ENCODE measurements at regions not wholly inside any gene's neighbourhood (a gene's known extent, or its start where the extent isn't known, plus 50 kb on each side); places are given as distances from the start of the nearest gene placed in this dataset.

DNA sequence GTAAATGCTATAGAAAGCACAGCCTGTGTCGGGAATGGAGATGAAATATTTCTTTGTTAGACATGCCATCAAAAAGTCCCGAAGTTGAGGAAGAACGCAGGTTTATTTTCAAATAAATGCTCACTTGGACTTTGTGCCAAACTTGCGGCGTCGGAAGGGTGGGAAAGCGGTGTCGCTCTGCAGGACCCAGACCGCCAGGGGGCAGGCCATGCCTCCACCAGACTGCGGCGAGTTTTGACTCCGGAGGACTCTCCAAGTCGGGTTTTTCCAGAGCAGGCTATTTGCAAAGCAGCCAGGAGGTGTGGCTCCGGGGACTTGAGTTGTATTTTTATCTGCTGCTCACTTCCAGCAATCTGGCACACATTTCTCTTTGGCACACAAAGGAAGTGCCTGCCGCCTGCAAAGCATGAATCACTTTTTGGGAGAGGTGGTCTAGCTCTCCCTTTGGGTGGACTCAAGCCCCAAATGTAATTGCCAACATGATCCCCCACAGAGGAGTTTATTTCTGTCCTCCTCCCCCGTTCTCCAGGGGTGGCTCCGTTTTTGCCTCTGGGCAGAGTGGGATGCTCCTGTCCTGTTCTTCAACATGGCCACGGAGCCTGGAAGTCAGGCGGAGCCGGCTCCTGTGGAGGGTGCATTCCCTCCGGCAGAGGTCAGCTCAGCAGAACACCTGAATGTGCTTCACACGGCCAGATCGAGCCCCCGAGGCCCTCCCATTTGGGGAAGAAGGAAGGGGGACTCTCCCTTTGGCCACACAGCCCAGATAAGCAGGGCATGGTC lies 82.3 kb upstream of the GPR26 start:
- no peak for ATAC-seq (replicated peaks)
- H3K4me1 Mint-ChIP-seq: no peaks in the 10 kb centered on the region
- peaks cover 32% of the 10 kb centered on the region for H3K27me3 Mint-ChIP-seq
- H3K9me3 Mint-ChIP-seq: no peaks in the 10 kb centered on the region
- no peaks in the 10 kb centered on the region for H3K36me3 Mint-ChIP-seq (ENCODE audit: low read depth)
- no peak overlapping the region for H3K4me3 Mint-ChIP-seq
- H3K27ac Mint-ChIP-seq: no peak overlapping the region

DNA sequence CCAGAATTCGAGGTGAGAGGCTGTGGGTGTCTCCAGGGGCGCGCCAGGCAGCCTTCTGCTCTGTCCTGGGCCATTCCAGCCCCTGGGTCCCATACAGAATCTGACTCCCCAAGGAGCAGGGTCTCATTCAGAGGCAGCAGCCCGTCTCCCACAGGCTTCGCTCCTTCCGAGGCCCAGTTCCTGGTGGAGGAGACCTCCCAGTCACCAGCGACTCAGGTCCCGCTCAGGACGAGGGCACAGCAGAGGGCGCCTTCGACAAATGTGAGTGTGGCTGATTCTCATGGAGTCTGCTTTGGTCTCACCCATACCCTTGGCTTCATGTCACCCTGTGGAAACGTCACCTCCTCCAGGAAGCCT lies 81.8 kb upstream of the GPR26 start:
- Mint-ChIP-seq H3K27ac (no peak overlapping the region), H3K4me3 (no peak overlapping the region), H3K4me1 (no peaks in the 10 kb centered on the region), H3K9me3 (no peaks in the 10 kb centered on the region), H3K27me3 (peaks cover 32% of the 10 kb centered on the region), H3K36me3 (ENCODE audit: low read depth) (no peaks in the 10 kb centered on the region)
- ATAC-seq (replicated peaks): no peak

DNA sequence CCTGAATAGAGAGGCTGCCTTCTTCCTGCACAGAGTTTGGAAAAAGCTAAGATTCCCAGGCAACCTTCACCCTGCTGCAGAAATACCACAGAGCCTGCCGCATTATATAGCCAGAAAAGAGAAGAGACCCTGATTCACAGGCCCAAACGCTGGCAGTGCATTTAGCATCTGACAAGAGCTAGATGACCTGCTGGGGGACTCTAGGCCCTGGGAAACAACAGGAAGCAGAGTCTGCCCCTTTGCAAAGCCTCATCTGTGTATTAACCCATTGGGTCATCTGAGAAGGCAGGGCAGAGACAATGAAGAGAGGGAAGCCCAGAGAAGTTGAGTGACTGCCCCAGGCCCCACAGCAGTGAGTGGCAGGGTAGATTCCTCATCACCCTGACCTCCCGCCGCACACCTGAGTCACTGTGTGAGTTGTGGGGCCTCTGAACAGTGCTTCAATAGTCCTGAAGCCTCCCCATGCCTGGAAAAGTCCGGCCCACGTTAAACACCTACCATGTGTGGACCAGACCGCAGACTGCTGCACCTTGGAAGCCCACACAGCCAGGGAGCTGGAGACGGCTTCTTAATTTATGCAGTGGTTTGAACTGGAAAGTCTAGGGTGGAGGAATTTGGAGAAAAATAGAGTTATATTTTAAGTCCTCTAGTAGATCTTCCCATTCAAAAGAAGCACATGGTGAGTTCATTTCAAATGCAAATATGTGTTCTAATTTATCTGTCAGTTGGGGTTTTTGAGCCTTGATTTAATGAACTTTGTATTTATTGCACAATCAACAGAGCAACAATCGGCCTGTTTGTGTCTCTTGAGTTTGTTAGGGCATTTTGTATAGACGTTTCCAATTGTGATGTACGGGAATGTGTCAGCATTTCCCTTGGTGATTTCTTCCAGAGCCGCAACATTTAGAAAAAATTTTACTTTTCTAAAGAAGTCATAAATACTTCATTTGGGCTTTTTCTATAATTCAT lies 80.4 kb upstream of the GPR26 start:
- Mint-ChIP-seq H3K27ac (no peak overlapping the region), H3K36me3 (ENCODE audit: low read depth) (no peaks in the 10 kb centered on the region), H3K4me3 (no peak overlapping the region), H3K4me1 (no peaks in the 10 kb centered on the region), H3K27me3 (peaks cover 32% of the 10 kb centered on the region), H3K9me3 (no peaks in the 10 kb centered on the region)
- ATAC-seq (replicated peaks): no peak

DNA sequence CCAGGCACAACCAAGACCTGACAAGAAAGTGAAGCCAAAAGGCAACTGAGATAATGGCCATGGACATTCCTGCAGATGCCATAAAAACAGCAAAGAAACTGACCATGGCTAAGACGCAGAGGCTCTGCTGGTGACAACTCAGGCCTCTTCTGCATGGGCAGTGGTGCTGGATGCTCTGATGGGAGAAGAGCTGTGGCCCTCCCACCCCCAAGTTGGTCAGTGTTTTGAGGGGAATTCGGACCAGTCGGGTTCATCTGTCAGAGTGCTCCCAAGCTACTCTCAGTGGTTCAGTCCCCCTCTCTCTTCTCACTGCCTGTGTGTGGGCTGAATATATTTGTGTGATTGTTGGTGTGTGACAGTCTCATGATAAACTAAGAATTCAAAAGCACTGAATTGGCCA lies 79.0 kb upstream of the GPR26 start:
- no peaks in the 10 kb centered on the region for H3K4me1 Mint-ChIP-seq
- no peak overlapping the region for H3K4me3 Mint-ChIP-seq
- ATAC-seq (replicated peaks): no peak
- H3K9me3 Mint-ChIP-seq: no peaks in the 10 kb centered on the region
- H3K36me3 Mint-ChIP-seq (ENCODE audit: low read depth): no peaks in the 10 kb centered on the region
- no peak overlapping the region for H3K27ac Mint-ChIP-seq
- peaks cover 32% of the 10 kb centered on the region for H3K27me3 Mint-ChIP-seq

DNA sequence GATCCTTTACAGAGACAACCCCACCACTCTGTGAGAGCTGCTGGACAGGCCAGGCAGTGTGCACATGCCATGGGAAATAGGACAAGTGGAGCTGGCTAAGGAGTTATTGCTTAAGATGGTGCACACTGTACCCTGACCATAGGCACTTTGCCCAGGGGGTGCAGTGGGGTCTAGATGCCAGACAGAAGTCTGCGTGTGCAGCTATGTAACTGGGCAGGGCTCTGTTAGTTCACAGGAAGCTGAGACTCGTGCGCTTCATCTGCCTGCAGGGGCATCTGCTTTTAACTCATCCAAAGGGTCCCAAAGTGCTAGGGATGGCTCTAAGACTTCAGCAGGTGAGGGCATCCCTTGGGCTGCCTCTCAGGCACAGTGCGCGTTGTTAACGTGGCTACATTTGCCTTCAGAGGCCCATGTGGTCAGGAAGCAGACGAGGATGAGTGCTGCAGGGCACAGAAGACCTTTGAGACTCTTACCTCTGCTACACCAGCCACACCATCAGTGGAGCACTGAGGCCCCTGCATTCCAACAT lies 77.7 kb upstream of the GPR26 start:
- H3K4me1 Mint-ChIP-seq: no peaks in the 10 kb centered on the region
- H3K36me3 Mint-ChIP-seq (ENCODE audit: low read depth): no peaks in the 10 kb centered on the region
- ATAC-seq (replicated peaks): no peak
- no peak overlapping the region for H3K4me3 Mint-ChIP-seq
- no peak overlapping the region for H3K27ac Mint-ChIP-seq
- peaks cover 24% of the 10 kb centered on the region for H3K27me3 Mint-ChIP-seq
- H3K9me3 Mint-ChIP-seq: no peaks in the 10 kb centered on the region

DNA sequence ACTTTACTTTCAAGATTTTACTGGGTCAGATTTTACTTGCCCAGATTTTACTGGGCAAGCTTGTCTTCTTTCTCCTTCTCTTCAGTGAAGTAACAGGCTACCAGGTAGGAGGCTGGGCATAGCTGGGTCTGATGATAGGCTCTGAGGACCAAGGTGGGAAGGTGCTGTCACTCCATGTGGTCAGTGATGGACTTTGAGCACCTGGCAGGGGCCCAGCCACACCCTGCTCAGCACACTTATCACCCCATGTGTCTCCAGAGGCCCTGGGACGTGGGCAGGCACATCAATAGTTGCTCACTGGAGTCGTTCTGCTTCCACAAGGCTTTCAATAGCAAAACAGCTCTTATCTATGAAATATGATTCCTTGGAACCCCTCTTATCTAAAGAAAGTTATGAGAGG lies 70.5 kb upstream of the GPR26 start:
- H3K27me3 Mint-ChIP-seq: peaks cover 14% of the 10 kb centered on the region
- H3K36me3 Mint-ChIP-seq (ENCODE audit: low read depth): no peaks in the 10 kb centered on the region
- no peaks in the 10 kb centered on the region for H3K4me1 Mint-ChIP-seq

DNA sequence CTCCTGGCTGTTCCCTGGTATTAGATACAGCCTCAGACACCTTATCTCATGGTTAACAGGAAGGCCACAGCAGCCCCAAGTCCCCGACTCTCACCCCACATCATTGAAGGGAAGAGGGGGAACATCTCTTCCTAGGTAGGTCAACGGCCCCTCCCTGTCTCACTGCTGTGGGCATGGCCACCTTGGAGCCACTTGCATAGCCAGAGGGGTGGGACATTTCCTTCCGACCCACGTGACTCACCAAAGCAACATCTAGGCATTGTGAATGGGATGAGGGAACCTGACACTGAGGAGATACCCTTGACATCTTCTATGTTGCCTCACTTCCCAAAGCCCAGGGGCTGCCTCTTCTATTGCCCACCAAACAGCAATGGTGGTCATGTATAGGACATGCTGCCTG lies 68.5 kb upstream of the GPR26 start:
- H3K4me1 Mint-ChIP-seq: no peaks in the 10 kb centered on the region
- H3K27me3 Mint-ChIP-seq: peaks cover 20% of the 10 kb centered on the region
- no peak for ATAC-seq (replicated peaks)
- H3K36me3 Mint-ChIP-seq (ENCODE audit: low read depth): no peaks in the 10 kb centered on the region
- H3K4me3 Mint-ChIP-seq: no peak overlapping the region
- H3K9me3 Mint-ChIP-seq: peaks cover 11% of the 10 kb centered on the region
- no peak overlapping the region for H3K27ac Mint-ChIP-seq

More for the DNA sequence above, 70.5 kb upstream of the GPR26 start:
- ATAC-seq (replicated peaks): no peak
- Mint-ChIP-seq H3K27ac (no peak overlapping the region), H3K4me3 (no peak overlapping the region), H3K9me3 (no peaks in the 10 kb centered on the region)

DNA sequence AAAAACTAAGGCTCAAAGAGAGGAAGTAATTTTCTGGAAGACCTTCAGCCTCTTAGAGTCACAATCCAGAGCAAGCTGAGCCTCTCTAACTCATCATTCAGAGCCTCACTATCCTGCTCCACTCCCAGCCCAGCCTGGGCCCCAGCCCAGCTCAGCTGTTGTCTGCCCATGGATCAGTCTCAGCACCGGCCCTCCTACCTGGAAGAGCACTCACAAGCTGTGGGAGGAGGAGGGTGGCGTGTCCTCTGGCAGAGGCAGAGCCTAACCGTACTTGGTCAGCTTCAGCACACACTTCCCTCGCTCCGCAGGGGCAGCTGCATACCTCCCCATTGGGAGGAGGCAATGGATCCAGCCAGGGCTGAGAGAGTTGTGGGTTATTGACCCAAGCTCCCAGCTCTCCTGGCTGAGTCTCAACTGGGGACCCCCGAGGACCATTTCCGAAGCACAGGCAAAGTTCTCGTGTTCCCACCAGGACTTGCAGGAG lies 66.7 kb upstream of the GPR26 start:
- no peak for ATAC-seq (replicated peaks)
- Mint-ChIP-seq H3K27ac (no peak overlapping the region), H3K9me3 (peaks cover 11% of the 10 kb centered on the region), H3K27me3 (peaks cover 24% of the 10 kb centered on the region), H3K4me3 (no peak overlapping the region), H3K4me1 (no peaks in the 10 kb centered on the region), H3K36me3 (ENCODE audit: low read depth) (no peaks in the 10 kb centered on the region)

DNA sequence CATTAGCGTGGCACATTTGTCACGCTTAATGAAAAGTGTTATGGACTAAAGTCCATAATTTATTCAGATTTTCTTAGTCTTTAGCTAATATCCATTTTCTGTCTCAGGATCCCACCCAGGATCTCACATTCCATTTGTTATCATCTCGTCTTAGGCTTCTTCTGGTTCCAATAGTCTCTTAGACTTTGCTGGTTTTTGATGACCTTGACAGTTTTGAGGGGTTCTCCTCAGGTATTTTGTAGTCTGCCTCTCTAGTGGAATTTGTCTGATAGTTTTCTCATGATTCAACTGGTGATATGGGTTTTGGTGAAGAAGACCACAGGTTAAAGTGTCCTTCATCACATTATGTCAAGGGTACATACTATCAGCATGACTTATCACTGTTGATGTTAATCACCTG lies 66.0 kb upstream of the GPR26 start:
- no peak for ATAC-seq (replicated peaks)
- Mint-ChIP-seq H3K9me3 (peaks cover 11% of the 10 kb centered on the region), H3K36me3 (ENCODE audit: low read depth) (no peaks in the 10 kb centered on the region), H3K27ac (no peak overlapping the region), H3K4me3 (no peak overlapping the region), H3K27me3 (peaks cover 25% of the 10 kb centered on the region), H3K4me1 (no peaks in the 10 kb centered on the region)

DNA sequence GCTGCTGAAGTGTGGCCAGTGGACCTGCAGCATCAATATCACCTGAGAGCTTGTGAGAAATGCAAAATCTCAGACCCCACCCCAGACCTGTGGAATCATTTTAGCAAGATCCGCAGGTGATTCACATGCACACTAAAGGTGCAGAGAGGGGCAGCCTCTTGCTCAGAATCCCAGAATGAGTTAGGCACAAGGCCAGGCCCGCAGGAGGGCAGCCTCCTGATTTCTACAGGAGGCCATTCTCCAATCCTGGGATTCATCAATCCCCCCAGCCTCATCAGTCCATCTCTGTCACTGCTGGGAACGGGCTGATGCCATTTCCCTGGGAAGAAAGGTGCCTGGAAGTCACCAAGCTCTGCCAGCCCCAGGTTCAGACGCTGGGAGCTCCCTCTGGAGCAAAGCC lies 63.0 kb upstream of the GPR26 start:
- ATAC-seq (replicated peaks): no peak
- peaks cover 39% of the 10 kb centered on the region for H3K27me3 Mint-ChIP-seq
- no peak overlapping the region for H3K4me3 Mint-ChIP-seq
- no peak overlapping the region for H3K27ac Mint-ChIP-seq
- H3K36me3 Mint-ChIP-seq (ENCODE audit: low read depth): no peaks in the 10 kb centered on the region
- peaks cover 11% of the 10 kb centered on the region for H3K9me3 Mint-ChIP-seq
- no peaks in the 10 kb centered on the region for H3K4me1 Mint-ChIP-seq

DNA sequence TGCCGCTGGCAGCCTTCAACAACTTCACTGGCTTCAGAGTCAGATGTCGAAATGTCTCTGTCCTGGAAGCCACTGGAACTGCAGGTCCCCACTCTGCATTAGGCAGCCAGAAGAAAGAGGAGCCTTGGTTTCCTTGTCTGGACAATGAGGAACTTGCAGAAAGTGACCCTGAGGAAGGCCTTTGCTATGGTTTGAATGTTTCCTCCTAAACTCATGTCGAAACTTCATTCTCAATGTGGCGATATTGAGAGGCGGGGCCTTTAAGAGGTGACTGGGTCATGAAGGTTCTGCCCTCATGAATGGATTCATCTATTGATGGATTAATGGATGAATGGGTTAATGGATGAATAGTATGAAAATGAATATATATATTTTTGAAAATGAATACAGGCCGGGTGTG lies 61.6 kb upstream of the GPR26 start:
- peaks cover 39% of the 10 kb centered on the region for H3K27me3 Mint-ChIP-seq
- no peaks in the 10 kb centered on the region for H3K36me3 Mint-ChIP-seq (ENCODE audit: low read depth)
- ATAC-seq (replicated peaks): no peak
- no peak overlapping the region for H3K27ac Mint-ChIP-seq
- no peak overlapping the region for H3K4me3 Mint-ChIP-seq
- H3K9me3 Mint-ChIP-seq: peaks cover 11% of the 10 kb centered on the region
- H3K4me1 Mint-ChIP-seq: no peaks in the 10 kb centered on the region

DNA sequence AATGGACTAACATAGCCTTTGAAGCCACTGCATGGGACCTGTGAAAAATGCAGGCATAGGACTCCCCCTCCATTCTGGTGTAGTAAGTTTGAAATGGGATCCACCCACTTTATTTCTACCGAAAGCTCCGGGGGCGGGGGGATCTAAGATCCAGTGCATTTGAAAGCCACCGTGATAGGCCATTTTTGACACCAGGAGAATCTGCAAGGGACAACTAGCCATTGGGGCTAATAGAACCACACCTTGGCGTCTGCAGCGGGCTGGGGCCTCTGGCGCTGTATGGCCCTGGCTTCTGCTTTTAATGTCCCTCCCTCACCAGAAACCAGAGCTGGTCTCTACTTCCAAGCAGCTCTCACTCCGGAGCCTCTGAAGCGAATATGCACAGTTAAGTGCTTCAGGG lies 60.1 kb upstream of the GPR26 start:
- Mint-ChIP-seq H3K27me3 (peaks cover 38% of the 10 kb centered on the region), H3K4me3 (no peak overlapping the region), H3K36me3 (ENCODE audit: low read depth) (no peaks in the 10 kb centered on the region), H3K4me1 (no peaks in the 10 kb centered on the region), H3K9me3 (peaks cover 8% of the 10 kb centered on the region), H3K27ac (no peak overlapping the region)
- ATAC-seq (replicated peaks): no peak

DNA sequence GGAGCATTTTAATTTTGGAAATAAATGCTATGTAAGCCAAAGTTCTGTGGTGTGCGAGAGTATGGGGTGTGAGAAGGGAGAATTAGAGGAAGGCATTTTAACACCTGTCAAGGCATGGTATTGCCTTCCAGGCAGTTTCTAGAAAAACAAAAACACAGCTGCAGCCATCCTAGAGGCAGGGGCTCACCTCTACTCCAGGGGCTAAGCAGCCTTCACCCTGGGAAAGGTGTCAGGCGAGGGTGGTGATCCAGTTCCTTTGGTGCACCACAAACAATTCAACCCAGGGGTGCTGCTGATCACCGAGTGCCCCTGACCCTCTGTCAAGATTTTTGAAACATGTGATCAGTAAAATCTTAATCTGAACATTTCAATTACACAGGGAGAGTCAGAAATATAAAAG lies 59.2 kb upstream of the GPR26 start:
- Mint-ChIP-seq H3K36me3 (ENCODE audit: low read depth) (no peaks in the 10 kb centered on the region), H3K9me3 (no peaks in the 10 kb centered on the region), H3K27me3 (peaks cover 31% of the 10 kb centered on the region), H3K4me3 (no peak overlapping the region), H3K4me1 (no peaks in the 10 kb centered on the region), H3K27ac (no peak overlapping the region)
- ATAC-seq (replicated peaks): no peak

DNA sequence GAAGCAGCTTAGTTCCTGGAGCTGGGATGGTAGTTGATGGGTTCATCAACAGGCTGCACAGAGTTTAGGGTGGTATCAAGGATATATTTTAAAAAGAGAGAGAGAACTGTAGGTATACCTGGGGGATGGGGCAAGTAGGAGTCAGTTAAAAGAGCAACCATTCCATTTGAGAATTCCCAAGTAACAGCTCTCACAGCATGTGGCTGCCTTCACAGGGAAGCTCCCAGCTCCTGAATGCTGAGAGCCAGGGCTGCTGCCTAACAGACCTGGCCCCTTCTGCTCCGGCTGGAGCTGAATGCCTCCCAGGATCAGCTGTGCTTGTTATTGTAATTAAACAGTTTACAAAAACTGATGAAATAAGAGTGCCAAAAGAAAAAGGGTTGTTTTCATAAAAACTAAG lies 58.8 kb upstream of the GPR26 start:
- Mint-ChIP-seq H3K36me3 (ENCODE audit: low read depth) (no peaks in the 10 kb centered on the region), H3K4me3 (no peak overlapping the region), H3K27ac (no peak overlapping the region), H3K27me3 (peaks cover 31% of the 10 kb centered on the region), H3K9me3 (no peaks in the 10 kb centered on the region), H3K4me1 (no peaks in the 10 kb centered on the region)
- ATAC-seq (replicated peaks): no peak

DNA sequence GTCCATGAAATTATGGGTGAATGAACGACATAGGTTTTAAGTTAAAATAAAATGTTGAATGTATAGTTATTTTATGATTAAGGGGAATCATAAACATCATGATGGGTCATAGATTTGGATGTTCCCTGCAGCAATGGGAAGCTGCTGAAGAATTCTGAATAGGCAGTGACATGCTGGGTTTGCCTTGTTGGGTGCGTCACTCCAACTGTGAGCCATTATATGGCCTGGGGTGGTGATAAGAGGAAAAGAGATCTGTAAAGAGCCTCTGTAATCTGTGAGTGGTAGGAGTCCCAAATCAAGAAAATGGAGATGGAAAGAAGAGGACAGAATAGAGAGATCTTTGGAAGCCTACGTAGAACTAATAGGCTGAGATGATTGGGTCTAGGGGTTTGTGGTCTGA lies 58.1 kb upstream of the GPR26 start:
- no peaks in the 10 kb centered on the region for H3K36me3 Mint-ChIP-seq (ENCODE audit: low read depth)
- H3K9me3 Mint-ChIP-seq: no peaks in the 10 kb centered on the region
- H3K27me3 Mint-ChIP-seq: peaks cover 31% of the 10 kb centered on the region
- no peak overlapping the region for H3K4me3 Mint-ChIP-seq
- no peak overlapping the region for H3K27ac Mint-ChIP-seq
- no peak for ATAC-seq (replicated peaks)
- H3K4me1 Mint-ChIP-seq: no peaks in the 10 kb centered on the region

All from activated T-helper 17 cell treated with anti-CD3 and anti-CD28 coated beads, Interleukin-2, amount 50 U/mL, for 72 hours (primary cell).